ENCODE measurements at regions not wholly inside any gene's neighbourhood (a gene's known extent, or its start where the extent isn't known, plus 50 kb on each side); places are given as distances from the start of the nearest gene placed in this dataset.
"Not testable (repeated sequence)": the region's sequence is repeated elsewhere in the genome, so short reads cannot be mapped to it uniquely, and the experiment has no call there.

DNA sequence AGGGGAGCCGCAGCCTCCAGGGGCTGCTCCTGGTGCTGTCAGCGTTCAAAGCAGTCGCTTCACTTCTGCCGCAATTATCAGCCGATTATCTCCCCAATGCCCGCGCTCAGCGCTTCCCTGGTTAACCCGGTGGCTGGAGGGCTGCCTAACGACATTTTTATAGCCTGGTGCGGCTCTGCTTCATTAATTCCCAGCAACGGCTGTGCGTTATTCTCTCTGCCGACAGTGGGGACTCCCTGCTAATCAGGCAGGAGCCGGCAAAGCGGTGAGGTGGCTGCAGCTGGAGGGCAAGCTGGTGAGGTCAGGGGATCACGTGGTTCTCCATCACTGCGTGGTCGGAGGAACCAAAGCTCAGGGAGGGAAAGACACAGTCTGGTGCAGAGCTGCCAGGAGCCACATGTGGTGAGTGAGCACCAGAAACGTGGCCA is 62.9 kb downstream of the GLRX5 start:
- no peak for ATAC-seq (replicated peaks)
- Mint-ChIP-seq H3K4me3 (no peak overlapping the region), H3K4me1 (ENCODE audit: low read depth in 2 of 2) (no peaks in the 10 kb centered on the region), H3K27ac (no peak overlapping the region), H3K9me3 (no peaks in the 10 kb centered on the region), H3K27me3 (peaks cover 28 to 29% of the 10 kb centered on the region in 2 donors), H3K36me3 (ENCODE audit: insufficient read depth) (no peaks in the 10 kb centered on the region)
- no peak for DNase-seq

DNA sequence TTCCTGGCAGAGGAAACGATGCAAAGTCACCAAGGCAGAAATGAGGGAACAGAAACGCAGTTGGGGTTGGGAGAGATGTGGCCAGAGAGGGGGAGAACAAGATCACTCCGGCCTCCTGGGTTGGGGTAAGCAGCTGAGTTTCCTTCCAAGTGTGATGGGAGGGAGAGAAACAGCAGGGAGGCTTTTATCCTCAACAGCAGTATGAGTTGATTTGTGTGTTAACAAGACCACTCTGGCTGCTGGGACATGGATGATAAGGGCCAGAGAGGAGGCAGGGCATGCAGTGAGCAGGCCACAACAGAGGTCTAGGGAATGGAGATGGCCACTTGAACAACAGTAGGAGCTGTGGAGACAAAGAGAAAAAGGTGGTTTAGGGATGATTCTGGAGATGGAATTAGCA is 66.8 kb downstream of the GLRX5 start:
- H3K27ac Mint-ChIP-seq = no peak overlapping the region
- no peaks in the 10 kb centered on the region for H3K4me1 Mint-ChIP-seq (ENCODE audit: low read depth in 2 of 2)
- peaks cover 33 to 45% of the 10 kb centered on the region in 2 donors for H3K27me3 Mint-ChIP-seq
- no peak overlapping the region for H3K4me3 Mint-ChIP-seq
- no peaks in the 10 kb centered on the region for H3K9me3 Mint-ChIP-seq
- no peaks in the 10 kb centered on the region for H3K36me3 Mint-ChIP-seq (ENCODE audit: insufficient read depth)
- DNase-seq (no peak), ATAC-seq (replicated peaks) (no peak)

- H3K36me3 Mint-ChIP-seq (ENCODE audit: insufficient read depth) = no peaks in the 10 kb centered on the region
- ATAC-seq (replicated peaks) = no peak
- no peaks in the 10 kb centered on the region for H3K9me3 Mint-ChIP-seq
- peaks cover 35 to 42% of the 10 kb centered on the region in 2 donors for H3K27me3 Mint-ChIP-seq
- H3K27ac Mint-ChIP-seq = no peak overlapping the region
- DNase-seq = no peak
- no peaks in the 10 kb centered on the region for H3K4me1 Mint-ChIP-seq (ENCODE audit: low read depth in 2 of 2)
- H3K4me3 Mint-ChIP-seq = no peak overlapping the region
Observed at GRCh38 chr14:95603415-95603814, 68.6 kb downstream of the GLRX5 start.

DNA sequence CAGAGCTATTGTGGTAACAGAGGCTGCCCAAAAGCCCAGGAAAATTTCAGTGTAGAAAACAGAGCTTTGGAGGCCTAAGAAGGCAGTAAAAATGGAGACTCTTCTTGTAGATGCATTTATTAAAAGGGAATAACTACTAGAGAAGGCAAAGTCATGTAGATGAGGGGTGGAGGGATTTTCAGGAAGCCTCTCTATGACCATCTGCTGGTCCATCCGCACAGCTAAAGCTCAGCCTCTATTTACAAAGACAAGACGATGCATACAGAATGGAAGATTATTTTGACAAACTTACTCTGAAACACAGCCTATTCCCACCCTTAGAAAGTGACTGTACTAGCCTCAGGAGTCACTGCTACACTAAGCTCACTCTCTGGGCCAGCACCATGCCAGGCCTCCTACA is 71.4 kb downstream of the GLRX5 start:
- DNase-seq (no peak), ATAC-seq (replicated peaks) (no peak)
- Mint-ChIP-seq H3K27me3 (peaks cover 38 to 42% of the 10 kb centered on the region in 2 donors), H3K9me3 (no peaks in the 10 kb centered on the region), H3K36me3 (ENCODE audit: insufficient read depth) (no peaks in the 10 kb centered on the region), H3K27ac (no peak overlapping the region), H3K4me1 (ENCODE audit: low read depth in 2 of 2) (no peaks in the 10 kb centered on the region), H3K4me3 (no peak overlapping the region)

GRCh38 chr14:95608637-95609235 is 73.9 kb downstream of the GLRX5 start:
- no peak for DNase-seq
- Mint-ChIP-seq H3K4me1 (ENCODE audit: low read depth in 2 of 2) (no peaks in the 10 kb centered on the region), H3K4me3 (no peak overlapping the region), H3K27ac (no peak overlapping the region), H3K27me3 (peaks cover 60 to 64% of the 10 kb centered on the region in 2 donors), H3K9me3 (no peaks in the 10 kb centered on the region), H3K36me3 (ENCODE audit: insufficient read depth) (no peaks in the 10 kb centered on the region)
- no peak for ATAC-seq (replicated peaks)

- DNase-seq (no peak), ATAC-seq (replicated peaks) (no peak)
- Mint-ChIP-seq H3K27me3 (peaks cover 64 to 66% of the 10 kb centered on the region in 2 donors), H3K9me3 (no peaks in the 10 kb centered on the region), H3K27ac (no peak overlapping the region), H3K4me1 (ENCODE audit: low read depth in 2 of 2) (no peaks in the 10 kb centered on the region), H3K36me3 (ENCODE audit: insufficient read depth) (no peaks in the 10 kb centered on the region), H3K4me3 (no peak overlapping the region)
Observed at GRCh38 chr14:95609398-95609990, 74.6 kb downstream of the GLRX5 start.

- ATAC-seq (replicated peaks) (no peak), DNase-seq (no peak)
- H3K4me1 Mint-ChIP-seq (ENCODE audit: low read depth in 2 of 2) = no peaks in the 10 kb centered on the region
- no peaks in the 10 kb centered on the region for H3K9me3 Mint-ChIP-seq
- no peak overlapping the region for H3K27ac Mint-ChIP-seq
- peaks cover 60 to 79% of the 10 kb centered on the region in 2 donors for H3K27me3 Mint-ChIP-seq
- H3K36me3 Mint-ChIP-seq (ENCODE audit: insufficient read depth) = no peaks in the 10 kb centered on the region
- no peak overlapping the region for H3K4me3 Mint-ChIP-seq
Observed at GRCh38 chr14:95611293-95611880, 74.8 kb upstream of the TCL1B start.

DNA sequence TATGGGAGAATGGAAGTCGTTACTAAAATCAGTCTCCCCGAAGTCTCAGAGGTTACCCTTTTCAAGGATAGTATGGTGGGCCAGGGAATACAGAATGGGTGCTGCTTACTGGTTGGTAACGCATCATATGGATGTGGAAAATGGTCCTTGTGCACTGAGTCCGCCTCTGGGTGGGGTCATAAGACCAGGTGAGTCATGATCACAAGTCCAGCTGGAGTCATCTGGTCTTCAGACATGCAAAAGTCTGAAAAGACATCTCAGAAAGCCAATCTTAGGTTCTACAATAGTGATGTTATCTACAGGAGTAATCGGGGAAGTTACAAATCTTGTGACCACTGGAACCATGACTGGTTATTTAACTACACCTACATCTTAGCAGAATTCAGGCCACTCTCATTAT is 71.9 kb upstream of the TCL1B start:
- H3K9me3 Mint-ChIP-seq = no peaks in the 10 kb centered on the region
- ATAC-seq (replicated peaks) (no peak), DNase-seq (no peak)
- H3K36me3 Mint-ChIP-seq (ENCODE audit: insufficient read depth) = no peaks in the 10 kb centered on the region
- H3K27me3 Mint-ChIP-seq = peaks cover 61 to 72% of the 10 kb centered on the region in 2 donors
- no peak overlapping the region for H3K4me3 Mint-ChIP-seq
- H3K27ac Mint-ChIP-seq = no peak overlapping the region
- no peaks in the 10 kb centered on the region for H3K4me1 Mint-ChIP-seq (ENCODE audit: low read depth in 2 of 2)

GRCh38 chr14:95616745-95617144 is 69.5 kb upstream of the TCL1B start:
- DNase-seq = no peak
- no peak overlapping the region for H3K27ac Mint-ChIP-seq
- H3K27me3 Mint-ChIP-seq = peaks cover 57 to 76% of the 10 kb centered on the region in 2 donors
- no peaks in the 10 kb centered on the region for H3K9me3 Mint-ChIP-seq
- ATAC-seq (replicated peaks) = no peak
- H3K36me3 Mint-ChIP-seq (ENCODE audit: insufficient read depth) = no peaks in the 10 kb centered on the region
- no peak overlapping the region for H3K4me3 Mint-ChIP-seq
- peaks cover 0 to 4% of the 10 kb centered on the region in 2 donors for H3K4me1 Mint-ChIP-seq (ENCODE audit: low read depth in 2 of 2)

GRCh38 chr14:95619785-95620417 is 66.3 kb upstream of the TCL1B start:
- H3K9me3 Mint-ChIP-seq = no peaks in the 10 kb centered on the region
- ATAC-seq (replicated peaks) (no peak), DNase-seq (no peak)
- H3K4me3 Mint-ChIP-seq = peak overlapping the region in 1 of 2 donors; percentile 18
- peaks cover 0 to 4% of the 10 kb centered on the region in 2 donors for H3K4me1 Mint-ChIP-seq (ENCODE audit: low read depth in 2 of 2)
- peaks cover 39 to 65% of the 10 kb centered on the region in 2 donors for H3K27me3 Mint-ChIP-seq
- H3K36me3 Mint-ChIP-seq (ENCODE audit: insufficient read depth) = no peaks in the 10 kb centered on the region
- H3K27ac Mint-ChIP-seq = no peak overlapping the region

DNA sequence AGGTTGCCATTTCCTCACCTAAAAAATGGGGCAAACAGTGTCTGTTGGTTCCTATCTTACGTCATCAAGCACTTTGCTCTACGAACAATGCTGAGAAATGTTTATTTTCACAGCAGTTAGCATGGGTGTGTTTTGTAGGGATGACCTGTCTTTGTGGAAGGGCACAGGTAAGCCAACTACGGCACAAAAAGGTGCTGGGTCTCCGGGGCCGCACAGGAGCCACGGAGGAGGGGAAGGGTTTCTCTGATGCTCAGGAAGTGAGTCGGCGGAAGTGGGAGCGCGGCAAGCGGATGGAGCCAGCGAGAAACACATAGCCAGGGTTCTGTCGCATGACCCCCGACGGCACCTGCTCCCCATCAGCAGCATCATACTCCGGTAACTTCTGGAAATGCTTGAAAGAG is 65.6 kb upstream of the TCL1B start:
- Mint-ChIP-seq H3K27ac (peak overlapping the region in 1 of 2 donors; percentile 73), H3K27me3 (peaks cover 31 to 61% of the 10 kb centered on the region in 2 donors), H3K36me3 (ENCODE audit: insufficient read depth) (no peaks in the 10 kb centered on the region), H3K4me1 (ENCODE audit: low read depth in 2 of 2) (peaks cover 0 to 4% of the 10 kb centered on the region in 2 donors), H3K9me3 (no peaks in the 10 kb centered on the region), H3K4me3 (peak overlapping the region; percentile 58 to 64)
- DNase-seq (no peak), ATAC-seq (replicated peaks) (no peak)

- H3K4me1 Mint-ChIP-seq (ENCODE audit: low read depth in 2 of 2) = peaks cover 0 to 4% of the 10 kb centered on the region in 2 donors
- ATAC-seq (replicated peaks) (no peak), DNase-seq (no peak)
- no peaks in the 10 kb centered on the region for H3K9me3 Mint-ChIP-seq
- no peaks in the 10 kb centered on the region for H3K36me3 Mint-ChIP-seq (ENCODE audit: insufficient read depth)
- no peak overlapping the region for H3K27ac Mint-ChIP-seq
- no peak overlapping the region for H3K4me3 Mint-ChIP-seq
- H3K27me3 Mint-ChIP-seq = peaks cover 26 to 48% of the 10 kb centered on the region in 2 donors
Observed at GRCh38 chr14:95623195-95623594, 63.0 kb upstream of the TCL1B start.

GRCh38 chr14:95625710-95626109 is 60.5 kb upstream of the TCL1B start:
- DNase-seq = not testable (repeated sequence)

DNA sequence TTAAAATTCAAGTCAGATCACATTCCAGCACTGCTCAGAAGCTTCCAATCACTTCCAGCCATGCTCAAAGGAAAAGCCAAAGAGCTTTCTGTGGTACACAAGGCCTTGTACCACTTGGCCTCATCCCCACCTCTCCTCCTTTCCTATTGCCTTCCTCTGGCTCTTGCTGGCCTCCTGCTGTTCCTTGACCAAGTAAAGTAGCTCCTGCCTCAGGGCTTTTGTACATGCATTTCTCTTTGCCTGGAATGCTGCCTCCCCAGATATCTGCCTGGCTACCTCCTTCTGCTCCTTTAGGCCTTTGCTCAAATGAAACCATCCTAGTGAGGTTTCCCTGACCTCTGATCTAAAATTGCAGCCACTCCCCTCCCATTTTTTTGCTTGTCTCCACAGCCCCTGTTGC is 51.2 kb upstream of the TCL1B start:
- no peak for ATAC-seq (replicated peaks)
- Mint-ChIP-seq H3K36me3 (ENCODE audit: insufficient read depth) (no peaks in the 10 kb centered on the region), H3K9me3 (no peaks in the 10 kb centered on the region)

More at GRCh38 chr14:95625710-95626109, 60.5 kb upstream of the TCL1B start:
- not testable (repeated sequence) for H3K9me3 Mint-ChIP-seq; H3K36me3 Mint-ChIP-seq (ENCODE audit: insufficient read depth); H3K4me1 Mint-ChIP-seq (ENCODE audit: low read depth in 2 of 2); H3K4me3 Mint-ChIP-seq; ATAC-seq (replicated peaks); H3K27ac Mint-ChIP-seq
- peaks cover 17 to 38% of the 10 kb centered on the region in 2 donors for H3K27me3 Mint-ChIP-seq

More for the DNA sequence above, 51.2 kb upstream of the TCL1B start:
- H3K4me3 Mint-ChIP-seq = no peak overlapping the region
- H3K4me1 Mint-ChIP-seq (ENCODE audit: low read depth in 2 of 2) = no peaks in the 10 kb centered on the region
- no peak overlapping the region for H3K27ac Mint-ChIP-seq
- DNase-seq = no peak
- H3K27me3 Mint-ChIP-seq = peaks cover 54 to 66% of the 10 kb centered on the region in 2 donors

Measured in effector memory CD8-positive, alpha-beta T cell (primary cell).